ENCODE measurements at regions not wholly inside any gene's neighbourhood (a gene's known extent, or its start where the extent isn't known, plus 50 kb on each side); places are given as distances from the start of the nearest gene placed in this dataset.

GRCh38 chr18:40695526-40695925 lies 1259.5 kb upstream of the PIK3C3 start:
- DNase-seq: no peak

DNA sequence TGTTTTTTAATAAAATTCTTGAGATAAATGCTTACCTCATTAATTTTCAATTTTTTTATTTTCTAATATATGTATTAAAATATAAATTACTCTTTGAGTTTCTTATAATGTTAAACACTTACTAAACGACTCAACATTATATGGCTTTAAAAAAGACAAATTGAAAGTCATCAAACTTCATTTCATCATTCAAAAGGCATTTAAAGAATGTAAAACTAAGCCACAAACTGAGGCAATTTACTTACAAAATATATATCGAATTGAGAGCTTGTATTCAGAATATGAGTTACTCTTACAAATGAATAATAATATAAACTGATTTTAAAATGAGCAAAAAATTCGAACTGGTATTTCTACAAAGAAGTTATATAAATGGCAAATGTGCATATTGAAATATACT lies 1262.2 kb upstream of the PIK3C3 start:
- DNase-seq: no peak

DNA sequence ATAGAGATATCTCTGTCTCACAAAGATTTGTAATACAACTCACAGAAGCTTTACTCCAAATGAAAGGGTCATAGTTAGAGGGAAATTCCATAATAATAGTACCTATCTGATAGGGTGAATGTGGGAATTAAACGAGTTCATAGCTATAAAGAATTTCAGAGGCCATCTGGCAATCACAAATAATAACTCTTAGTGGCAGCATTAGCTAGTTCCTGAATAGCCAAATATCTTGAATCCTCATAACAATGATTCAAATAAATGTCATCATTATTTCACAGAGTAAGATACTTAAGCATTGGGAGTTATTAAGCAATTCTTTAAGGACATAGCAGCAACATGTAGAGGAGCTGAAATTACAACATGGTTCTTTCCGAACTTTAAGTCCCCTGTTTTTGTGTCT lies 1265.0 kb upstream of the PIK3C3 start:
- DNase-seq: no peak

- no peak for DNase-seq
Observed at GRCh38 chr18:40687399-40687798, 1267.6 kb upstream of the PIK3C3 start.

DNA sequence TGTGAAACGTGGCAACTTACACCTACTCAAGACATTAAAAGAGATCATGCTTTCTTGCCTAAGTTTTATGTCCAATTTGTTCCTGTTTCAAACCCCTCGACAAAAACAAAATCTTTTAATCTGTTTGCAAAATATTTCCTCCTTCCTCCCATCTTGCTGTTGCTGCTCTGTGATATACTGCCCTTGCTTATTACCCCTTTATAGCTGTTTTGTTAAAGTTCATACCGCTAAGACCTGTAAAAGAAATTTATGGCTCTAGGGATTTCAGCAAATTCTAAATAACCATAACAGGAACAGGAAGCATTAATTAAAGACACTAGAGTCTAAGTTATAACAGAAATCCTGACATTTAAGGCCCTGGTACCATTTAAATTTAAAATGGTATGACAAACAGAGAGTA lies 1268.2 kb upstream of the PIK3C3 start:
- no peak for DNase-seq

DNA sequence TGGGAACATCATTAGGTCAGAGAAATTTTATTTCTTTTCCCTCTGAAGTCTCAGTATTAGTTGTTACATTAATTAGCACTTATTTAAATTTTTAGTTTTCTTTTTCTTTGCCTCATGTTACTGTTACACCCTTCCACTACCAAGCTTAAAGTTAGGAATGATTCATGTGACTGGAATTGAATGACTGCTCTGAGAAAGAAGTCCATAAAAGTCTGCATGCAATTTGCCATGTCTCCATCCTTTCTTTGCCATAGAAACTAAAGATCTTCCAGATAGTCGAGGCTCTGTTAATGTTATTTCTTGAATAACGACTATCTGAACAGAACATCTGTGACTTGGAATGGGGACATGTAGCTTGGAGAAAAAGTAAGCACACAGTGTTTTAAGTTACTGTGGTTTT lies 1269.8 kb upstream of the PIK3C3 start:
- DNase-seq: no peak

GRCh38 chr18:40678318-40678717 lies 1276.7 kb upstream of the PIK3C3 start:
- DNase-seq: no peak

GRCh38 chr18:40676668-40677067 lies 1278.4 kb upstream of the PIK3C3 start:
- no peak for DNase-seq

DNA sequence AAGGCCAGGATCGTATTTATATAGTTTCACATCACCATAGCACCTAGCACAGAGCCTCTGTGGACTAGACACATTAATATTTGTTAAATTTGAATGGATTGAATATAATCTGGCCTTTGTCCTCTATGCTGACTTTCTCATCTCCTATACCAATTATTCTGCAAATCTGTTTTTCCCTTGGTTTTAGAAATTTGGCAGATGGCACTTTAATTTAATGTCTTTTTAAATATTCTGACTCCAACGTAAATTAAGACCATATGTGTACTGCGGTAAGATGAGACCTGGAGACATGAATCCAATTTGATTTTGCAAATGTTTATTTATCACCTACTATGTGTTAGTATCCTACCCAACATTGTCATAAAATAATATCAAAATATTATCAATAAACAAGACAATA lies 1281.9 kb upstream of the PIK3C3 start:
- no peak for DNase-seq

DNA sequence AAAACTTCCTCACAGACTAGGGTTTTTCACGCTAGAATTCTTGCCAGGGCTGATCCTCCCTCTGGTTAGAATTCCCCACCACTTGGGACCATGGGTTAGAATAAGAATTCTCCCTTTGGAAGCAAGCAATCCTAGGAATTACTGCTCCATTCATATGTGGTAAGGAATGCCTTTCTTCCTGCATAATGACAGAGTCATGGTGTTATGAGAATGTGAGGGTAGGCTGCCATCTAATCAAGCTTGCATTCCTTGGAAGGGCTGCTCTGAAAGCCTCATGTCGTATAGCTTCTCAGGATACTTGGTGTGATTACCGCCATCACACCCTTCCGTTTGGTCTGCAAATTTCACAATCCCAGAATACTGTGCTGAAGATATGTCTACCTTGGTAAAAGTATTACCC lies 1282.4 kb upstream of the PIK3C3 start:
- DNase-seq: no peak

GRCh38 chr18:40670668-40671375 lies 1284.2 kb upstream of the PIK3C3 start:
- DNase-seq: no peak

DNA sequence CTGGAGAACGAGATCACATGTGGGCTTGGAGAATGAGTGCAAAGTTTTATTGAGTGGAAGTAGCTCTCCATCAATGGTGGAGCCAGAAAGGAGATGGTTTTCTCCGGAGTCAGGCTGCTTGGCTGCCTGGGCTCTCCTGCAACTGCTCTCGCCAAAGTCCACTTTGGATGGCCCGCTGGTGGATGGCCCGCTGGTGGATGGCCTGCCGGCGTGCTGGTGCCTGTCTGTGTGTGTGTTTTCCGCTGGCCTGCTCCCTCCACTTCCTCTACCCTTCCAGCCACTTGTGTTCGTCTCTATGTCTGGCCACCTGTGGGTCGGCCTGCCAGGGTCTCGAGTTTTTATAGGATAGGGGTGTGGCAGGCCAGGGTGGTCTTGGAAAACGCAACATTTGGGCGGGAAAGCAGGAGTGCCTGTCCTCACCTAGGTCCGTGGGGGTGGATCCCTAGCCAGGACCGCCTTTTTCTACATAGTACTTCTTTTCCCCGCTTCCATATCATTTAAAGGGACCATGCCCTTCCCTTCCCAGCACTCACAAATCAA lies 1292.1 kb upstream of the PIK3C3 start:
- no peak for DNase-seq

- no peak for DNase-seq
Observed at GRCh38 chr18:40653682-40654081, 1301.4 kb upstream of the PIK3C3 start.

- DNase-seq: no peak
Observed at GRCh38 chr18:40652321-40652720, 1302.7 kb upstream of the PIK3C3 start.

DNA sequence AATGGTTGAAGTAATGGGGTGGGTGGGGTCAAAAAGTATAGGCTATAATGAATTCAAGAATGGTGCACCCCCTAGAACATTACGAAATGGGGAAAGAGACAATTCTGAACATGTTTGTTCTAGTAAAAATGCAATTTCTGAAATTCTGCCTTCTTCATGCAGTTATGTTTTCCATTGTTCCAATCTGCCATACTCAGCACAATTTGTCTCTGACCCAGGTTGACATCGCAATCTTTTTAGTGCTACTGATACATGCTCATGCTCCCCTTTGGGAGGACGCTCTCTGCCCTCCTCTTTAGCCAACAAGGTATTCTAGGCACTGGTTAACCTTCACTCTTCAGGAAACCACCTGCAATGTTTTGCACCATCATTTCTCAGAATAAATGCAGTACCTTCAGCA lies 1303.9 kb upstream of the PIK3C3 start:
- no peak for DNase-seq

GRCh38 chr18:40642692-40643229 lies 1312.3 kb upstream of the PIK3C3 start:
- no peak for DNase-seq

DNA sequence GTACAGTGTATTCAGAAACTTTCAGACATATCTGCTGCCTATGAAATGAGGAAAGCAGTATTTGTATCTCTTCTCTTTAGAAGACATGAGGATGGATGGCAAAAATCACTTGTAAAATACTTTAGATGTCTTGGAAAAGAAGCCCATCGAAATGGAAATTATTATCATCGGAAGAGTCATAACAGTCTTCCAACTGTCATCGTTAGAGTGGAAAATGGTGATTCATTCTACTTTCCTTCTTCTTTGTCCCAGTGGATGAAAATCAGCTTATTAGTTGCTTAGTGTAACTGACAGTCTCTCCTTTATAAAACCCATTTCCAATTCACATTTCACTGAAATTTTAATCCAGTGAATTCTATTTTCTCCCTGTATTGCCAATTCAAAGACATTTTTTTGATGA lies 1323.7 kb upstream of the PIK3C3 start:
- DNase-seq: no peak

DNA sequence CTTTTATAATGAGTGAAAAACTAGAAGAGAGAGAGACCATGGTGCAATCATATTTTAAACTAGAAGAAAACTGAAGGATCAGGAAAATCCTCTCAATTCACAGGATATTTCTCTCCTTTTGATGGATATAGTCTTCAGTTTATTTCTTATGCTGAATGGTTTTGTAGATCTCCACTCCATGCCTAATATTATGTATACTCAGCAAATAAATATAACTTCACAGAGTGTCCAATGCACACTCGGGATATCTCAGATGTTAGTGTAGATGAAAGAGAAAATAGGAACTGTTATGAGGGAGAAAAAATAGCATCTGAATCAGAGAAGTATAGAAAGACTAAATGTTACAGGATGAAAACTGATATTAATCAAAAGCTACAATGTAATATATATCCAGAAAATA lies 1324.5 kb upstream of the PIK3C3 start:
- DNase-seq: no peak

DNA sequence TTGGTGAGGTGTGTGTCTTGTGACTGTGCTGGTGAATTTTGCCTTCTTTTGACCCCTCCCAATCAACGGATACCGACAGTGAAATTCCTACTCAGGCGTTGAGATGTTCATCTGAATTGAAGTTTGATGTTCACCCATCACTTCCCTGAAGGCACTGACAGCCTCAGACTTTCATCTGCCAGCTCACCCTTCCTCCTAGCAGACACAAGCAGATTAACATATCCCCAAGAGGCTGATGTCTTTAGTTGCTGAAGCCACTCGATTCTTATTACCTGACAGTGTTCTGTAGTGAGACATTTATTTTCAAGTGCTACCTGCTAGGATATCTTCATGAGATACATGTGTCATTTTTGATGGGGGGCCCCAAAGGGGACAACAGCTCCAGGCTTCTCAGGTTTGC lies 1330.1 kb upstream of the PIK3C3 start:
- no peak for DNase-seq

- DNase-seq: no peak
Observed at GRCh38 chr18:40613721-40614120, 1341.3 kb upstream of the PIK3C3 start.

DNA sequence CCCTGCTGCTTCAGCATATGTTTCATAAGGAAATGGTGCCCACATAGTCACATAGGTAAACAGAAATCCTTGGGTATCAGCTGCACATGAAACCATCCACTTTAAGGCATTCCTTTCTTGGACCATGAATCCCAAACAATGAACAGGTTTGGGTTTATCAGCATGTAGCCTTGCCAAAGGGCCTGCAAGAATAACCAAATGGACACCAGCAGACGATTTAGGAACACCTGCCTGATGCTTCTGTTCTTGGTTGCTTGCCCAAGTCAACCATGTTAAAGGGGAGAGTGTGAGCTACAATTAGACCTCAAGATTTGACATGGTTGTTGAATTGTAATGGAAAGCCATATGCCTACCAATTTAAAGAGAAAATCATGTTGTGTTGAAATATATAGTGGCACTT lies 1342.7 kb upstream of the PIK3C3 start:
- DNase-seq: no peak

DNA sequence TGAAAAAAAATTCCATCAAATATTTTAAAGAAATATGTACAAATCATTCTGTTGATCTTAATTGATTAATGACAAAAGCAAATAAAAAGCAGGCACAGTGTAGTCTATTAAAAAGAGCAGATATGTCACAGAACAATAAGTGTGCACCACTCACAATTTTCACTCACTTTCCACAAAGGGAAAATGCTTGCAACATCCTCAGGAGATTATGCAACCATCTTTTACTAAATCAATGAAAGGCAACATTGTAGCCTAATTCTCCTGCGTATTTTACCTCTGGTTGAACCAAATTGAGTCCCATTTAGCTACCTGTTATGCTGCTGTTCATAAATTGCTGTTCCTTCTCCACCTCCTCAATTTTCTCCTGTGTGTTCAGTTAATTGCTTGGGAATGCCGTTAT lies 1346.8 kb upstream of the PIK3C3 start:
- no peak for DNase-seq

GRCh38 chr18:40607542-40608148 lies 1347.4 kb upstream of the PIK3C3 start:
- DNase-seq: no peak

- no peak for DNase-seq
Observed at GRCh38 chr18:40606996-40607395, 1348.0 kb upstream of the PIK3C3 start.

All from hippocampal formation (tissue), 2 donors.